ENCODE measurements at regions not wholly inside any gene's neighbourhood (a gene's known extent, or its start where the extent isn't known, plus 50 kb on each side); places are given as distances from the start of the nearest gene placed in this dataset.

- peaks cover 0 to 2% of the 10 kb centered on the region in 2 donors for H3K27me3 ChIP-seq (ENCODE audit: control insufficient read depth in 1 of 2, insufficient read depth in 2 of 2, low read length in 2 of 2)
- H3K27ac ChIP-seq (ENCODE audit: low read length) = no peak overlapping the region
- H3K4me1 ChIP-seq (ENCODE audit: control insufficient read depth, insufficient read depth, low read length) = no peaks in the 10 kb centered on the region
- H3K4me3 ChIP-seq (ENCODE audit: low read length in 2 of 2) = no peak overlapping the region
- H3K36me3 ChIP-seq (ENCODE audit: control insufficient read depth in 2 of 2, insufficient read depth in 2 of 2, low read length in 2 of 2) = no peaks in the 10 kb centered on the region
- no peaks in the 10 kb centered on the region for H3K9me3 ChIP-seq (ENCODE audit: control insufficient read depth in 2 of 2, low read length in 2 of 2)
- H3K9ac ChIP-seq (ENCODE audit: low read length in 2 of 2) = no peak overlapping the region
Observed at GRCh38 chr18:78521744-78522143, 457.9 kb upstream of the SALL3 start.

GRCh38 chr18:78522507-78522906 lies 457.1 kb upstream of the SALL3 start:
- Histone ChIP-seq H3K27me3 (ENCODE audit: control insufficient read depth in 1 of 2, insufficient read depth in 2 of 2, low read length in 2 of 2) (peaks cover 0 to 5% of the 10 kb centered on the region in 2 donors), H3K4me1 (ENCODE audit: control insufficient read depth, insufficient read depth, low read length) (no peaks in the 10 kb centered on the region), H3K4me3 (ENCODE audit: low read length in 2 of 2) (no peak overlapping the region), H3K9ac (ENCODE audit: low read length in 2 of 2) (no peak overlapping the region), H3K9me3 (ENCODE audit: control insufficient read depth in 2 of 2, low read length in 2 of 2) (no peaks in the 10 kb centered on the region), H3K27ac (ENCODE audit: low read length) (no peak overlapping the region), H3K36me3 (ENCODE audit: control insufficient read depth in 2 of 2, insufficient read depth in 2 of 2, low read length in 2 of 2) (no peaks in the 10 kb centered on the region)

- Histone ChIP-seq H3K27me3 (ENCODE audit: control insufficient read depth in 1 of 2, insufficient read depth in 2 of 2, low read length in 2 of 2) (peaks cover 0 to 5% of the 10 kb centered on the region in 2 donors), H3K9ac (ENCODE audit: low read length in 2 of 2) (no peak overlapping the region), H3K36me3 (ENCODE audit: control insufficient read depth in 2 of 2, insufficient read depth in 2 of 2, low read length in 2 of 2) (no peaks in the 10 kb centered on the region), H3K27ac (ENCODE audit: low read length) (no peak overlapping the region), H3K9me3 (ENCODE audit: control insufficient read depth in 2 of 2, low read length in 2 of 2) (no peaks in the 10 kb centered on the region), H3K4me3 (ENCODE audit: low read length in 2 of 2) (no peak overlapping the region), H3K4me1 (ENCODE audit: control insufficient read depth, insufficient read depth, low read length) (no peaks in the 10 kb centered on the region)
Observed at GRCh38 chr18:78523850-78524249, 455.8 kb upstream of the SALL3 start.

- Histone ChIP-seq H3K9ac (ENCODE audit: low read length in 2 of 2) (no peak overlapping the region), H3K4me1 (ENCODE audit: control insufficient read depth, insufficient read depth, low read length) (no peaks in the 10 kb centered on the region), H3K27ac (ENCODE audit: low read length) (no peak overlapping the region), H3K4me3 (ENCODE audit: low read length in 2 of 2) (no peak overlapping the region), H3K27me3 (ENCODE audit: control insufficient read depth in 1 of 2, insufficient read depth in 2 of 2, low read length in 2 of 2) (peaks cover 0 to 5% of the 10 kb centered on the region in 2 donors), H3K9me3 (ENCODE audit: control insufficient read depth in 2 of 2, low read length in 2 of 2) (no peaks in the 10 kb centered on the region), H3K36me3 (ENCODE audit: control insufficient read depth in 2 of 2, insufficient read depth in 2 of 2, low read length in 2 of 2) (no peaks in the 10 kb centered on the region)
Observed at GRCh38 chr18:78525366-78526111, 454.1 kb upstream of the SALL3 start.

- H3K36me3 ChIP-seq (ENCODE audit: control insufficient read depth in 2 of 2, insufficient read depth in 2 of 2, low read length in 2 of 2) = no peaks in the 10 kb centered on the region
- H3K27ac ChIP-seq (ENCODE audit: low read length) = no peak overlapping the region
- no peak overlapping the region for H3K9ac ChIP-seq (ENCODE audit: low read length in 2 of 2)
- H3K9me3 ChIP-seq (ENCODE audit: control insufficient read depth in 2 of 2, low read length in 2 of 2) = no peaks in the 10 kb centered on the region
- peaks cover 0 to 5% of the 10 kb centered on the region in 2 donors for H3K27me3 ChIP-seq (ENCODE audit: control insufficient read depth in 1 of 2, insufficient read depth in 2 of 2, low read length in 2 of 2)
- H3K4me1 ChIP-seq (ENCODE audit: control insufficient read depth, insufficient read depth, low read length) = no peaks in the 10 kb centered on the region
- no peak overlapping the region for H3K4me3 ChIP-seq (ENCODE audit: low read length in 2 of 2)
Observed at GRCh38 chr18:78526275-78526674, 453.3 kb upstream of the SALL3 start.

- no peak overlapping the region for H3K27ac ChIP-seq (ENCODE audit: low read length)
- no peaks in the 10 kb centered on the region for H3K4me1 ChIP-seq (ENCODE audit: control insufficient read depth, insufficient read depth, low read length)
- H3K4me3 ChIP-seq (ENCODE audit: low read length in 2 of 2) = no peak overlapping the region
- H3K36me3 ChIP-seq (ENCODE audit: control insufficient read depth in 2 of 2, insufficient read depth in 2 of 2, low read length in 2 of 2) = no peaks in the 10 kb centered on the region
- H3K27me3 ChIP-seq (ENCODE audit: control insufficient read depth in 1 of 2, insufficient read depth in 2 of 2, low read length in 2 of 2) = peaks cover 0 to 5% of the 10 kb centered on the region in 2 donors
- H3K9me3 ChIP-seq (ENCODE audit: control insufficient read depth in 2 of 2, low read length in 2 of 2) = no peaks in the 10 kb centered on the region
- H3K9ac ChIP-seq (ENCODE audit: low read length in 2 of 2) = no peak overlapping the region
Observed at GRCh38 chr18:78526923-78527711, 452.5 kb upstream of the SALL3 start.

GRCh38 chr18:78527984-78528383 lies 451.6 kb upstream of the SALL3 start:
- Histone ChIP-seq H3K27ac (ENCODE audit: low read length) (no peak overlapping the region), H3K9me3 (ENCODE audit: control insufficient read depth in 2 of 2, low read length in 2 of 2) (no peaks in the 10 kb centered on the region), H3K4me3 (ENCODE audit: low read length in 2 of 2) (no peak overlapping the region), H3K36me3 (ENCODE audit: control insufficient read depth in 2 of 2, insufficient read depth in 2 of 2, low read length in 2 of 2) (no peaks in the 10 kb centered on the region), H3K4me1 (ENCODE audit: control insufficient read depth, insufficient read depth, low read length) (no peaks in the 10 kb centered on the region), H3K9ac (ENCODE audit: low read length in 2 of 2) (no peak overlapping the region), H3K27me3 (ENCODE audit: control insufficient read depth in 1 of 2, insufficient read depth in 2 of 2, low read length in 2 of 2) (peaks cover 0 to 5% of the 10 kb centered on the region in 2 donors)

- Histone ChIP-seq H3K4me1 (ENCODE audit: control insufficient read depth, insufficient read depth, low read length) (no peaks in the 10 kb centered on the region), H3K36me3 (ENCODE audit: control insufficient read depth in 2 of 2, insufficient read depth in 2 of 2, low read length in 2 of 2) (no peaks in the 10 kb centered on the region), H3K9ac (ENCODE audit: low read length in 2 of 2) (no peak overlapping the region), H3K4me3 (ENCODE audit: low read length in 2 of 2) (no peak overlapping the region), H3K9me3 (ENCODE audit: control insufficient read depth in 2 of 2, low read length in 2 of 2) (no peaks in the 10 kb centered on the region), H3K27ac (ENCODE audit: low read length) (no peak overlapping the region), H3K27me3 (ENCODE audit: control insufficient read depth in 1 of 2, insufficient read depth in 2 of 2, low read length in 2 of 2) (peaks cover 0 to 3% of the 10 kb centered on the region in 2 donors)
Observed at GRCh38 chr18:78528411-78529258, 451.0 kb upstream of the SALL3 start.

GRCh38 chr18:78531637-78532036 lies 448.0 kb upstream of the SALL3 start:
- no peaks in the 10 kb centered on the region for H3K4me1 ChIP-seq (ENCODE audit: control insufficient read depth, insufficient read depth, low read length)
- H3K9ac ChIP-seq (ENCODE audit: low read length in 2 of 2) = no peak overlapping the region
- H3K27ac ChIP-seq (ENCODE audit: low read length) = no peak overlapping the region
- peaks cover 0 to 3% of the 10 kb centered on the region in 2 donors for H3K27me3 ChIP-seq (ENCODE audit: control insufficient read depth in 1 of 2, insufficient read depth in 2 of 2, low read length in 2 of 2)
- H3K4me3 ChIP-seq (ENCODE audit: low read length in 2 of 2) = no peak overlapping the region
- no peaks in the 10 kb centered on the region for H3K9me3 ChIP-seq (ENCODE audit: control insufficient read depth in 2 of 2, low read length in 2 of 2)
- H3K36me3 ChIP-seq (ENCODE audit: control insufficient read depth in 2 of 2, insufficient read depth in 2 of 2, low read length in 2 of 2) = no peaks in the 10 kb centered on the region

- Histone ChIP-seq H3K27ac (ENCODE audit: low read length) (no peak overlapping the region), H3K27me3 (ENCODE audit: control insufficient read depth in 1 of 2, insufficient read depth in 2 of 2, low read length in 2 of 2) (peaks cover 0 to 2% of the 10 kb centered on the region in 2 donors), H3K9me3 (ENCODE audit: control insufficient read depth in 2 of 2, low read length in 2 of 2) (no peaks in the 10 kb centered on the region), H3K4me1 (ENCODE audit: control insufficient read depth, insufficient read depth, low read length) (peaks cover 5% of the 10 kb centered on the region), H3K36me3 (ENCODE audit: control insufficient read depth in 2 of 2, insufficient read depth in 2 of 2, low read length in 2 of 2) (no peaks in the 10 kb centered on the region), H3K4me3 (ENCODE audit: low read length in 2 of 2) (no peak overlapping the region), H3K9ac (ENCODE audit: low read length in 2 of 2) (no peak overlapping the region)
Observed at GRCh38 chr18:78538669-78539440, 440.8 kb upstream of the SALL3 start.

All from stomach smooth muscle (tissue), 2 donors.